ENCODE measurements at regions not wholly inside any gene's neighbourhood (a gene's known extent, or its start where the extent isn't known, plus 50 kb on each side); places are given as distances from the start of the nearest gene placed in this dataset.

DNA sequence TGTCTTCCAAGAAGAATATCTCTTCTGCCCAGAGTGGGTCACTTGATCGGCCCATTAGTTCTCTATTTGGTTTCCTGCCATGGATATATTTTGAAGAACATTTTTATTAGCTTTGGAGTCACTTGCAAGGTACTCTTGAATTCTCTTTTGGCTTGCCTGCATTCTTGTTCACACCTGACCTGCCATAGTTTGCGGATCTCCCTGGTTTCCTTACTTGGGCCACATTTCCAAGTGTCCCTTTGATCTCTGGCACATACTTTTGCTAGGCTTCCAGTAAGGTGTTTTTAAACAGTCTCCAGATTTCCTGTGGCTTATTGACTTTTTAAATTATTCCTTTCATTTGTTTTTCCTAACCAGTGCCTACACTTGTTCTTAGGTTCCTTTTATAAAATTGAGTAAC, 488.5 kb upstream of the MDFIC2 start:
- DNase-seq (ENCODE audit: low read depth, low spot score) = no peak

DNA sequence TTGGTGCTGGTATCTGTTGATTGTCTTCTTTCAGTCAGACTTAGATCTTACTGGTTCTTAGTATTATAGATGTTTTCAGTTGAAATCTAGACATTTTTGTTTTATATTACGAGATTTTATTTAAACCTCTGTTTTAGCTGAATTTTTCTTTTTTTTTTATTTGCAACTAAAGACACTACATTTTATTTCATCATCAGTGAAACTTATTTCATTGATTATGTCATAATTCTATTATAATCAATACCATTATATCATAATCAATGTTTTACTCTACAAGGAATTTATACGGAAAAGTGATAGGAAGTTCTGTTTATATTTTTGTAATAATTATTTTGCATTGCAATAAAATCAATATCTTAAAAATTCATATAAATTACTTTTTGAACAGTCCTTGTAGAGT, 477.4 kb upstream of the MDFIC2 start:
- DNase-seq (ENCODE audit: low read depth, low spot score) = no peak

DNA sequence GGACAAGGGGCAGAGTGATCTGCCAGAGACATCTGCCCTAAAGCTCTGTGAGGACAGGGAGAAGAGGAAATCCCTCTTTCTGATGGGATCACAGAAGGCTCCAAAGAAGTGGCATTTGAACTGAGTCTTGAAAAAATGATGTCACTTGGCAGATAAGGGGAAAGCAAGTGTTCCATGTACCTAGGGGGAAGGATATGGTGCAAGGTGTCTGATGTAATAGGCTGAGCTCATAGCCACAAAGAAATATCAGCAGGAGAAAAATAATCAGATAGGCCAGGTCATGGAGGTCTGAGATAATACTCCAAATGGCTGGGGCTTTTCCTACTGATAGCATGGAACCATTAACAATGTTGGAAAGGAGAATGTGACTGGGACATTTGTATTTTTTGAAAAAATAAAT, 468.4 kb upstream of the MDFIC2 start:
- no peak for DNase-seq (ENCODE audit: low read depth, low spot score)

DNA sequence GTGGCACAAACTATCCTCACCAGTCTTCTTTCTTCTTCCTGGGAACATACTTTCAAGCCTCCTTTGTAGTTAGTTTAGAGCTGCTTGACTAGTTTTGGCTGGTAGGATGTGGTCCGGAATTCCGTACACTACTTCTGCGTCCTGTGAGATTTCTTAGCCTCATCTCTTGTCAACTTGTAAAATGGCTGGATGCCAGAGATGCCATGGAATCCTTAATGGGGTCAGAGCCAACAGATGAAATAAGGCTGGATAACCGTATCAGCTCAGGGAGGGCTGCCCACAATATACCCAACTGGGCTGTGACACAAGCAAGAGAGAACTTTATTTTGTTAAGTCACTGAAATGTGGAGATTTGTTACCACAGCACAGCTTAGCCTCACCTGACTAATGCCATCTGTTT, 466.9 kb upstream of the MDFIC2 start:
- peak; percentile 16 for DNase-seq (ENCODE audit: low read depth, low spot score)

DNA sequence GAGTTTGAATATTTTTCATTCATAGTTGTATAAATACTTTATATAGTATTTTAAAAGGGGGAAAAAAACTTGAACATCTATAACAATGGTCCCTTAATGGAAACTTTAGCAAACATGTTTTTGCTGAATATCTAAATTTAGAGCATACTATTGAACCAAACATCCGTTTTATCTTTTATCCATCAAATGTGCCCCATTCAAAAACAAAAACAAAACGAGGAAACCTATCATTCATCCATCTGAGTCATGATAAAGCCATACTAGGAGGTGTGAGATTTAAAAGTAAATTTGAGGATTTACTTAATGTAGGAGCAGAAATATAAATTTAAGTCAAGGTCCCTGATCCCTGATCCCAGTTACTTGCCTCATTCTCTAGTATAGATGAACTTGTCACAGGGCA, 463.6 kb upstream of the MDFIC2 start:
- no peak for DNase-seq (ENCODE audit: low read depth, low spot score)

DNA sequence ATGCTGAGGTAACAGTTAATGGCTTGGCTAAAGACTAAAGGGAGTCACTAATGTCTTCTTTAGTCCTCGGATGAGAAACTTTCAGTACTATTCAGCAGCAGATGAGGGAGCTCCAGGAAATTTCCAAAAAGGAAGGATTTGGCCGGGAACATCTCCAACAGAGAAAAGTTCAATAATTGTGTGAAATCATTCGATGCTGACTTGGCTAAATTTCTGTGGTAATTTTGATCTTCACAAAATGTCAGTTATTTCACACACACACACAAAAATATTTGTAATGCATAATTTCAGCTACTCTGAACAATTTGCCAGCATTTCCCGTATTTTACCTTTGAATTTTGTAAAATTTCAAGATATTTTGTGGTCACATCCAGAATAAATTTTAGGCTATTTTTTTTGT, 462.8 kb upstream of the MDFIC2 start:
- DNase-seq (ENCODE audit: low read depth, low spot score) = no peak

DNA sequence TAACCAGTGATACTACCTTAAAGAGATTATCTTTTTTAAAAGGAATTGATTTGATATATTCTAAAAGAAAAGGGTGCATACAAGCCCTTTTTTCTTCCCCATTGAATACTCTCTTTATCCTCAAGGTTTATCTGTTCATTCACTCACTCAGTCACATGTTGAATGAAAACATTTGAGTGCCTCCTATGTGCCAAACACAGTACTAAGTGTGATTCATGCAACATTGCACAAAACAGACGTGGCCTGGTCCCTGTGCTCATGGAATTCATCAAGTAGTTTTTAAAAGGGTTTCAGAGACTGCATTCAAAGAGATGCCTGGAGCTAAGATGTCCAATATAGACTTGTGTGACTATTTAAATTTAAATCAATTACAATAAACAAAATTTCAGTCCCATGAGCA, 462.2 kb upstream of the MDFIC2 start:
- no peak for DNase-seq (ENCODE audit: low read depth, low spot score)

DNA sequence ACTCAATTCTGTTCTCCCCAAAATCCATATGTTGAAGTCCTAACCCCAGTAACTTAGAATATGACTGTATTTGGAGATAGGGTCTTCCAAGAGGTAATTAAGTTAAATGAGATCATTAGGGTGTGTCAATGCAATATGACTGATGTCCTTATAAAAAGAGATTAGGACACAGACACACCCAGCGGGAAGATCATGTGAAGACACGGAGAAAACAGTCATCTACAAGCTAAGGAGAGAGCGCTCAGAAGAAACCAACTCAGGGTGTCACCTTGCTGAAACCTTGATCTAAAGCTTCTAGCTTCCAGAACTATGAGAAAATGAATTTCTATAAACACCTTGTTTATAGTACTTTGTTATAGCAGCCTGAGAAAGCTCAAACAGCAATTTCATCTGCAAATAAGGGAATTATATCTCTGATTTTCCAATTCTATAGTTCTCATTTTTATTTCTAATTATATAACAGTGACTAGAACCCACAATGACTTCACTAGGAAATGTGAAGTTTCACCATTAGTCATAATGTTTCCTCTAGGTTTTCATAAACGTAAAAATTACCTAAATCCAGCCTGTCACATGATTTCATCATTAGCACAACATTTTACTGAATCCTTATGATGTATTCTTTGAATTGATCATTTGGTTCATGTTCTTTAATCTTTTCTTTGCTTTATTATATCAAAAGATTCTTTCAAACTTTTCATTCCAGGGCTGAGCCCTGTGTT, 459.1 kb upstream of the MDFIC2 start:
- DNase-seq (ENCODE audit: low read depth, low spot score) = no peak

DNA sequence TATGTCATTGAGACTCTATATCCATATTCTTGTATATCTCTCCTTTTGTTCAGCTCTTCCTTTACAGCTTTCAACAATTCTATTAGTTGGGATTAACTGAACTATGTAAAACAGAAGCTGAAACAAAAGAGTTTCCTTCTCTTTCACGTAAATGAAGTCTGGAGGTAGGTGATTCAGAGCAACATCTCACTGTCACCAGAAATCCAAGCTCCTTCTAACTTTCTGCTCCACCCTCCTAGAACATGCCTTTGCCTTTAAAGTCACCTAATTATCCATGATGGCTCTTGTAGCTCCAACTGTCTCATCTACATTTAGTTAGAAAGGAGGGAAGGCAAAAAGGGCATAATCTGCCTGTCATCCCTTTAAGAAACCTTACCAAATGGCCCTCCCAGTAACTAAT, 458.2 kb upstream of the MDFIC2 start:
- DNase-seq (ENCODE audit: low read depth, low spot score) = no peak

DNA sequence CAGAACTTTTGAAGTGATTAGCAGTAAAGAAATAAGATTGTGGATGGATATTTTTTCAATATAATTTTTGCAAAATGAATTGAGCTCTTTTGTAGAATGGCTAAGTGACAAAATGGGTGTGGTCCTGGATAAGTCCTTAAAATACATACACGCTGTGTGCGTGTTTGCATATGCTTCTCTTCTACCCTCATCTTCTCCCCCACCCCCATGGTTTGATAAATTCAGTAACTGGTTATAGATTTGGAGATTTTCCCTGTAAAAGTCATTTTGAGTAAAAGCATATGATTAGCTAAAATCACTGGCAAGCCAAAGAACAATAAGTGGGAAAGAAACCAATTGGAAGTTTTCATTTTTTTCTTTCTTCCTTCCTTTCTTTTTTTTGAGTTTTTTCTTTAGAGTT, 453.9 kb upstream of the MDFIC2 start:
- DNase-seq (ENCODE audit: low read depth, low spot score) = no peak

DNA sequence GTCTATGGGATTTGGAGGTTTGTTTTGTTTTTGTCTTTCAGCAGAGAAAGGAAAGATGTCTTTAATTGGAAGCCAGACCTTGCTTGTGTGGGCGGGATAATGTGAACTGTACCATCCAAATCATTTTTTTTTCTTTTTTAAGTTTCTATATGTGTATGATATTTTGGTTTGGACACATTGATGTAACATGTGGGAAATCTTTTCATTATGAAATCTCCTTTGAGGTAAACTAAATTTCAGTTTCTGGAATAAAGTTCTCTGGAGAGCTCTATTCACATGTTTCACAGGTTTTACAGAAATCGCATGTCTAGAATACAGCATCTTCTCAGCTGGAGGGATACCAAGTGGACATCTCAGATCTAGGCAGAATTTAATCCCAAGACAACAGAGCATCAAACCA, 451.5 kb upstream of the MDFIC2 start:
- DNase-seq (ENCODE audit: low read depth, low spot score) = no peak

DNA sequence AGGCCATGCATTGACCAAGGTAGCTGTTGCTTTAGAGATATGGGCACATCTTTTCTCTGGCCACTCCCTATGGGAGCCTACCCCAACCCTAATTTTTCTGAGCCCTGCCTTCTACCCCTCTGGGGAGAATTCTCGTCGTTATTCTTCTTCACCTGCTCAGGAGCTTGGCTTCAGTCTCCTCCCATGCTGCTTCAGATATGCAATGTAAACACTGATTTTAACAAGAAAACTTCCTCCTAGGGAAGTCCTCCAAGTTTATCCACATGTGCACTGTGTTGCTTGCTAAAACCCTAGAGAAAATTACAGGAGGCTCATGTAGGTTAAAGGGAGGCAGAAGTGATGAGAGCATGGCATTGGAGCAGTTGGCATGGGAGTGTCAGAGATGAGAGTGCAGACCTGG, 445.2 kb upstream of the MDFIC2 start:
- DNase-seq (ENCODE audit: low read depth, low spot score) = no peak

DNA sequence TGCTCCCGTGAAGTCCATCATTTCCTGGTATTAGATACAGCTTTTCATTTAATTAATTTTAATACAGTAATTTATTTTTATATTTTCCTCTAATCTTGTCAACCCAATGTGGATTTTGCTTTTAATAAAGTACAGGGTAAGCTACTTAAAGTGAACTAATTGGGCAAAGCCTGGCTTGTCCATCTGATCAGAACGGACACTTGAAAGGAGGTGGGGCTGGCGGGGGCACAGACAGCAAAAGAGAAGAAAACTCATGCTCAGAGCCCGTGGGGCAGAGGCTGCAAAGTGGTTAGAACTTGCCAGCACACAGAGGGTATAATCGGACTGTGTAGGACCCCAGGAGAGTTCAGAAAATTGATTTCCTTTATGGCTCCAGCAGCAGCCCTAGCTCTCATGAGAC, 443.1 kb upstream of the MDFIC2 start:
- DNase-seq (ENCODE audit: low read depth, low spot score) = no peak

DNA sequence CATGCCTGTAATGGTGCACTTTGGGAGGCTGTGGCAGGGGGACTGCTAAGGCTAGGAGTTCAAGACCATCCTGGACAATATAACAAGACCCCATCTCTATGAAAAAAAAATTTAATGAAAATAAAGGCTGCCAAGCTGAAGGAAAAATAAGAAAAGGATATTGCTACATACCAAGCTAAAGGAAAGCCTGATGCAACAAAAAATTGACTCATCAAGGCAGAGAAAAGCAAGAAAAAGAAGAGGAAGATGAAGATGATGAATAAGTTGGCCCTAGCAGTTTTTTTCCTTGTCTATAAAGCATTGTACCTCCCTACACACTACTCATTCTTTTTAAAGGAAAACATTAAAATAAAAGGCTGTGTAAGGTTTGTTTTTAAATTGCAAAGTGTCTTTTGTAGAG, 441.9 kb upstream of the MDFIC2 start:
- DNase-seq (ENCODE audit: low read depth, low spot score) = no peak

DNA sequence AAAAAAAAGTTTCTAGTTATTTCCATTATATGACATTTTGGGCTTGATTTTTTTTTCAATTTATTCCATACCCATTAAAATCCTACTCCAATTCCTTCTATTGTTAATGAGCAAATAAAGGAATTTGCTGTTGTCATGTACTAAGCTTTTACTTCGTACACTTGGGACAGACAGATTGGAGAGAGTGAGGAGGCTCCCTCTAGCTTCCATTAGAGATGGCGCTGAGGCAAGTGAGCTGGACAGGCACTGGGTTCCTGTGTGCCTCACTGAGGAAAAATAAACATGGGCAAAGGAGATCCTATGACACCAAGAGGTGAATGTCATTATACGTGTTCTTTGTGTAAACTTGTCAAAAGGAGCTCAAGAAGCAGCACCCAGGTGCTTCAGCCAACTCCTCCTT, 441.1 kb upstream of the MDFIC2 start:
- no peak for DNase-seq (ENCODE audit: low read depth, low spot score)

DNA sequence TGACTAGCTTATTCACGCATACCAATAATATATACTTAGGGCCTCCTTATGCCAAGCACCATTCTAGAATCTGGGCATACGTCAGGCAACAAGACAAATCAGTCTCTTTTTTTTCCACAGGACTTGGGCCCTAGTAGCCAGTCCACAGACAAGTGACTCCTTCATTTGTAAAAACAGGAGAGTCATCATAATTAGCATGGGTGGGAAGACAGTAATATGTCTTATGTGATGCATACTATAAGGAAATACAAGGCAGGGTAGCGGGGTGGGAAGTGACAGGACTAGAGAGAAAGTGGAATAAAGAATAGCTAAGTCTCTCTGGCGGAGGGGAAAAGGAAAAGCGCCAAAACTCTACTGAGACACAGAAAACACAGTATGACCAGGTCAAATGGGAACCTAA, 439.6 kb upstream of the MDFIC2 start:
- DNase-seq (ENCODE audit: low read depth, low spot score) = no peak

DNA sequence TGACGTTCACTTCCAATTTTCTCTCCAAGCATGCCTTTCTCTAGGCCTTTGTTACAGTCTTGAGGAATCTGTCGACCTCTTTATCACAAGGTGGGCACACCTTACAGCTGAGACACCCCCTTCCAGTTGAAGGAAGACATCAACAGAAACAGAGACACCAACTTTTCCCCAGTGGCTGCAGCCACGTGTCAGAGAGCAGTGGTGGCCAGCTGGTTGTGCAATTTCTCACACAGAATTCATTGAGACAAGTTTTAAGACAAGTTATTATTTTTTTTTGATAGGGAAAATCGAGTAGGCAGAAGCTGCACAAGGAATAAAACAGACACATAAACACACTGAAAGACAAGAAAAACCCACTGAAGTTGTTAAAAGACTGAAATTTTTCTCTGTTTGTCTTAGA, 436.7 kb upstream of the MDFIC2 start:
- no peak for DNase-seq (ENCODE audit: low read depth, low spot score)

DNA sequence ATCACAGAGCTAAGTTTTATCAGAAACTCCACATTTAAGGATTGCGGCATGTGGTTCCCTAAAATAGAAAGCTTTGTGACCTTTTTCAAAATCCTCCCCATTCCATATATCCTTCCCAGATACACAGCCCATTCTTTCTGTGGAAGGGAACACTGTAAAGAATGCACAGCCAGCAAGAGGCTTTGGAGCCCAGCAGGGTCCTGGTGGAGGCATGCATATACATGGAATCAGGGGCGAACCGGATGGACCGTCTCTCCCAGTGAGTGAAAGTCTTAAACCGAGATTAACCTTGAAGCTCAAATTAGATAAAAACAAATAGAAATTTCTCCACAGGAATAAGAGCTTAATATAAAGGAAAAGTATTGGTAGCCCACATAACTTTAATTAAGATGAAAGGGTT, 436.2 kb upstream of the MDFIC2 start:
- no peak for DNase-seq (ENCODE audit: low read depth, low spot score)

DNA sequence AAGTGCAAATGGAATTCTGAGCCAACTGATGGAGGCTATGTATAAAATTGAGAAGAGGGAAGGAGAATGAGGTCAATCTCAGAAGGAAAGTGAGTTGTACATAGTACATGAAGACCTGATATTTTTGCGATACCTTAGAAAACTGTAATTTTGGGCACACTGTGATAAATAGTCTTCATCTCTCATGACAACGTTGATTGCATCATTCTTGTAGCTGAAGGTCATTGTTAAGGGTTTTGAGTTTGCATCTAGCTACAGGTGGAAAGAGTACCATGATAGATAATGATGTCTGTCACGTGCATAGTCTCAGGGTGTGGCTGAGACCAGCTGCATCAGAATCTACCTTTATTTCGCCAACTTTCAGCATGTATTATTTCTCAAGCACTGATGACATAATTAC, 435.4 kb upstream of the MDFIC2 start:
- DNase-seq (ENCODE audit: low read depth, low spot score) = no peak

DNA sequence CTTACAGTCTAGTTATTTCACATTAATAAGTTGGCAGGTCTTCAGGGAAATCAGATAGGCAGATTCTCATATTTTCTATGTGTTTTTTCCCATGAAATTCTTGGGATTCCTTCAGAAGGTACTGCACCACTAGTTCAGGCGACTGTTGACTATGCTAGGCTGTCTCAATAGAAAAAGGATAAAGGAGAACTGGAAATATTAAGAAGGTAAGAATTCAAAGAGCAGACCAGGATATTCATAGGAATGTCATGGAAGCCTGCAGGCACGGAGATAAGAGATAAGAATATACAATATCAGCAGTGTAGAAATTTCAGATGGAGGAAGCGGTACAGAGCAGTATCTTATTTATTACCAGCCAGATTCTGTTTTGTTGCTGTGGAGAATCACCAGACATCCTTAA, 432.1 kb upstream of the MDFIC2 start:
- DNase-seq (ENCODE audit: low read depth, low spot score) = no peak

DNA sequence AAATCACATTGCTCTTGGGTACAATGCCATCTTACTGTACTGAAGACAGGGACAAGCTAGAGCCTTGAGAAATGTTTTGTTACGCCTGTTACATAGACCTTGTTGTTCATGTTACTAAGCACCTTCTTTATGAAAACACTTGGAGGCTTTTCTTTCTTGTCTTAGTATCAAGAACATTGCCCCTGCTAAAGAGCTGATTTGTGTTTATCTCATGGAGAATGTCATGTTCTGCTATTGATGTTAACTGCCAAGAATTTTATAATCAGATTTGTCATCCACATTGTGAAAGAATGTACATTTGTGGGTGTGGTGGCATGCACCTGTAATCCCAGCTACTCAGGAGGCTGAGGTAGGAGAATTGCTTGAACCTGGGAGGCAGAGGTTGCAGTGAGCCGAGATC, 431.3 kb upstream of the MDFIC2 start:
- no peak for DNase-seq (ENCODE audit: low read depth, low spot score)

DNA sequence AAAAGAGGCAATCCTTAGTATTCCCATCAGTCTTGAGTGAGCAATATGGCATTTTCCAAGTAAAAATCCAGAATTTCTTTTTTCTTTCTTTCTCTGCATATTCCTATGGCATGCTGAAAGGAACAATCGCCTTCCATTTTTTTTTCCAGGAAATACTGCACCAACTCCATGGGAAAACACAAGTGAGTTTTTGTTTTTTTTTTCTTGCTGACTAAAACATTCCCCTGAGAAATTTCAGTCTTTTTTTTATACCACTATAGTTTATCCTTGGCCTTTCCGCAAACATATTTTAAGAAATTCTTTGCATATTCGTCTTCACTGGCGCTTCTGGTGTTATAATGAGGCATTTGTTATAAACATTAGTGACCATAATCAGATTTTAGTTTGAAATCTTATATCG, 429.6 kb upstream of the MDFIC2 start:
- no peak for DNase-seq (ENCODE audit: low read depth, low spot score)

DNA sequence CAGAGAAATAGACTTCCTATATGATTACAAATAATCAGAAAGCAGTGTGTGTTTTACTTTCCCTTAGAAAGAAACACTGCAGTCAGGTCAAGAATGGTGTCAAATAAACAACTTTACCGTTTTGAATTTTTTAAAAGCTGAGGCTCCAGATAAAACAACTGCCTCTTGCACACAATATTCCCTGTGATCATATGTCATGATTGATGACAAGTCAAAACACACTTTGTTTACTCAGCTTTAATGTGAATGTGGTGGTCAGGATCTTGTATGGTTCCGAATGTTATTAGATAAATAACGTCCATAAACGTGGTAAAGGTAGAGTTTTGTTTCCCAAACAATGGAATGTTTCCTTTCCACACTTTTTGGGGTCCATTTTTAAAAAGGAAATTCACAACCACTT, 428.4 kb upstream of the MDFIC2 start:
- no peak for DNase-seq (ENCODE audit: low read depth, low spot score)

DNA sequence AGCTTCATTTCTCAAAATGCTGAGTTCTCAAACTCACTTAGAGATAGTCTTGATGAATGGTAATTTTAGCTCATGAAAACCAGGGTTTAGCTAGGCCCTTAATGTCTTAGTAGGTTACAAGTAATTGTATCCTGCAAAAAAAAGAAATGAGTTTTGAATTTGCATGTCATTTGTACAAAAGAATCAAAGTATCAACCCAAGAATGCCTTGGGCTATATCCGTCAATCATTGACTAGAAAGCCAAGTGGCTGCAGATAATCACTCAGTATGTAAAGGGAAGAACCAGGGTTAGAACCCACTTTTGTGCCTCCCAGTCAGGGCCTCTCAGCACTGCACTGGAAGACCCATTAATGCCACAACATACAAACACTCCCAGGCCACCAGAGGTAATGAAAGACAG, 427.6 kb upstream of the MDFIC2 start:
- DNase-seq (ENCODE audit: low read depth, low spot score) = no peak
